Colonic mucosa (tissue), 4 donors: ENCODE measurements at regions not wholly inside any gene's neighbourhood (a gene's known extent, or its start where the extent isn't known, plus 50 kb on each side); places are given as distances from the start of the nearest gene placed in this dataset.
"Not testable (repeated sequence)": the region's sequence is repeated elsewhere in the genome, so short reads cannot be mapped to it uniquely, and the experiment has no call there.

Experiments used
- DNase-seq: peaks from one replicate; pipeline ENCODE4 v3.0.0-alpha.2; 2020
- H3K27ac ChIP-seq: fragments of 200-600 bp; one replicate; pipeline ENCODE4 v1.8.0; 2021
- H3K27me3 ChIP-seq: fragments of 200-600 bp; one replicate; pipeline ENCODE4 v1.8.0; 2021
- H3K36me3 ChIP-seq: fragments of 200-600 bp; one replicate; pipeline ENCODE4 v1.8.0; 2021
- H3K4me1 ChIP-seq: fragments of 200-600 bp; one replicate; pipeline ENCODE4 v1.8.0; 2021; ENCODE audit warnings: mild to moderate bottlenecking
- H3K4me3 ChIP-seq: fragments of 200-600 bp; one replicate; pipeline ENCODE4 v1.8.0; 2021
- H3K9ac ChIP-seq, 2 donors: one replicate each; pipeline ENCODE4 v1.7.0; 2013; ENCODE audit warnings: control low read depth in 2 of 2, low read depth in 2 of 2, low read length in 2 of 2
- H3K9me3 ChIP-seq: fragments of 200-600 bp; one replicate; pipeline ENCODE4 v1.8.0; 2021
- CTCF ChIP-seq: fragments of 200-600 bp; IDR thresholded peaks from one replicate; pipeline ENCODE4 v1.8.0; 2022; ENCODE audit warnings: antibody characterized with exemption, mild to moderate bottlenecking
- intact Hi-C: fragments of 100-400 bp; cut with DNase I; formaldehyde crosslinking; loops from one replicate; pipeline ENCODE4 v1.14.1; 2022
- donor health status: healthy.
- donor health status: DM: no; HTN: no; CAD: no.
- donor health status: DM: no; HTN: no; CAD: no.

GRCh38 chr7:33792547-33793105, 112.7 kb upstream of the BMPER start:
- H3K9ac ChIP-seq = no peak overlapping the region
- H3K9me3 ChIP-seq = no peaks in the 10 kb centered on the region
- no peaks in the 10 kb centered on the region for H3K36me3 ChIP-seq
- intact Hi-C loops = no loop called here
- H3K27me3 ChIP-seq = no peaks in the 10 kb centered on the region
- H3K27ac ChIP-seq = no peak overlapping the region
- no peak for TF ChIP-seq CTCF
- H3K4me3 ChIP-seq = no peak overlapping the region
- DNase-seq = no peak
- no peaks in the 10 kb centered on the region for H3K4me1 ChIP-seq

GRCh38 chr7:33793616-33794015, 111.7 kb upstream of the BMPER start:
- Histone ChIP-seq H3K27ac (no peak overlapping the region), H3K4me1 (no peaks in the 10 kb centered on the region), H3K4me3 (no peak overlapping the region), H3K36me3 (no peaks in the 10 kb centered on the region), H3K9me3 (no peaks in the 10 kb centered on the region), H3K27me3 (no peaks in the 10 kb centered on the region), H3K9ac (no peak overlapping the region)
- intact Hi-C loops = no loop called here
- no peak for TF ChIP-seq CTCF
- no peak for DNase-seq

- no peak for TF ChIP-seq CTCF
- no peaks in the 10 kb centered on the region for H3K27me3 ChIP-seq
- H3K9me3 ChIP-seq = no peaks in the 10 kb centered on the region
- no peaks in the 10 kb centered on the region for H3K4me1 ChIP-seq
- intact Hi-C loops = no loop called here
- H3K36me3 ChIP-seq = no peaks in the 10 kb centered on the region
- H3K4me3 ChIP-seq = no peak overlapping the region
- no peak overlapping the region for H3K27ac ChIP-seq
- no peak for DNase-seq
- H3K9ac ChIP-seq = no peak overlapping the region
These were observed 110.9 kb upstream of the BMPER start for GRCh38 chr7:33794419-33794818.

GRCh38 chr7:33794959-33795358, 110.4 kb upstream of the BMPER start:
- H3K27me3 ChIP-seq = no peaks in the 10 kb centered on the region
- H3K9ac ChIP-seq = no peak overlapping the region
- H3K27ac ChIP-seq = no peak overlapping the region
- H3K9me3 ChIP-seq = no peaks in the 10 kb centered on the region
- no peaks in the 10 kb centered on the region for H3K36me3 ChIP-seq
- DNase-seq = no peak
- TF ChIP-seq CTCF = no peak
- no peak overlapping the region for H3K4me3 ChIP-seq
- no peaks in the 10 kb centered on the region for H3K4me1 ChIP-seq
- intact Hi-C loops = no loop called here

- DNase-seq = no peak
- no peak for TF ChIP-seq CTCF
- Histone ChIP-seq H3K36me3 (no peaks in the 10 kb centered on the region), H3K9me3 (no peaks in the 10 kb centered on the region), H3K4me3 (no peak overlapping the region), H3K4me1 (no peaks in the 10 kb centered on the region), H3K9ac (no peak overlapping the region), H3K27ac (no peak overlapping the region), H3K27me3 (no peaks in the 10 kb centered on the region)
- intact Hi-C loops = no loop called here
These were observed 108.8 kb upstream of the BMPER start for GRCh38 chr7:33796538-33796937.

GRCh38 chr7:33797512-33797911, 107.8 kb upstream of the BMPER start:
- H3K4me1 ChIP-seq, H3K9me3 ChIP-seq, H3K9ac ChIP-seq, intact Hi-C loops, DNase-seq, H3K27me3 ChIP-seq, H3K4me3 ChIP-seq, H3K27ac ChIP-seq, H3K36me3 ChIP-seq: not testable (repeated sequence)
